Dermis blood vessel endothelial cell (primary cell): ENCODE measurements at regions not wholly inside any gene's neighbourhood (a gene's known extent, or its start where the extent isn't known, plus 50 kb on each side); places are given as distances from the start of the nearest gene placed in this dataset.

ENCODE experiments used
- DNase-seq: peaks from one replicate; pipeline ENCODE4 v3.0.0; 2010

DNA sequence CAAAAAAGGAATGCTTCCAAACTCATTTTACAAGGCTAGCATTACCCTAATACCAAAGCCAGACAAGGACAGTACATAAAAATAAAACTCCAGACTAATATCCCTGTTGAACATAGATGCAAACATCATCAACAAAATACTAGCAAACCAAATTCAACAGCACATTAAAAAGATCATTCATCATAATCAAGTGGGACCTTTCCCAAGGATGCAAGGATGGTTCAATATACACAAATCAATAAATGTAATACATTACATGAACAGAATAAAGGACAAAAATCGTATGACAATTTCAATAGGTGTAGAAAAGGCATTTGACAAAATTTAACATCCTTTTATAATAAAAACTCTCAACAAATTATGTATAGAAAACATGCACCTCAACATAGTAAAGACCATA lies 66.6 kb upstream of the CNR1 start:
- DNase-seq, result no peak

DNA sequence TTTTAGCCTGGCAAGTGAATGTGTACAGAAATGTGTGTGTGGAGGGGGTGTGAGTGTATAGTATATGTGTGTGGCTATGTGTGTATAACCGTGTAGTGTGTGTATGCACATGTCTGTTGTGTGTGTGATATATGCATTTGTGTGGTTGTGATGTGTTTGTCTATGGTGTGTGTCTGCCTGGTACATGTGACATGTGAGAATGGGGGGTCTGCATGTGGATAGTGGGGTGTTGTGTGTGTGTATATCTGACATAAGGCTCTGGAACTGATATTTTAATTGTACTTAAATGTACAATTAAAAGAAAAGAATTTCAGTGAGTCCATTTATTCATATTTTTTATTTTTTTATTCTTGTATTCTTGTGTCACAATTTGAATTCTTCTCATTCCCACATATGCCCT lies 57.2 kb upstream of the CNR1 start:
- no peak for DNase-seq

DNA sequence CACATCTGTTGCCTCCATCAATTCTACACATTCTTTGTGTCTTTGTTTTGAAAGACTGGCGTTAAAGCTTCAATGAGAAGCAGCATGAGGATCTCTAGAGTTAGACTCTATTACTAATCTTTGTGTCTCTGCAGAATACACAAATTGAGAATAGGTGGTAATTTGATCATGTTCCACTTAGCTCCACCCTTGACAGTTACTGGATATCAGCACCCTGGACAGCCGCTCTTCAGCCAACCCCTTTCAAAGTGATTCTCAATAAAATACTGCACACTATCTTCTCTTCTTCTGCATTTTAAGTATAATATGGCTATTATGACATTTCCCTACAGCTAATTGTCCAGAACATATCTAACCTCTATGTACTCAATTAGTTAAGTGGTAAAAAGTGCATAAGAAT lies 54.3 kb upstream of the CNR1 start:
- DNase-seq, result peak; percentile 39

DNA sequence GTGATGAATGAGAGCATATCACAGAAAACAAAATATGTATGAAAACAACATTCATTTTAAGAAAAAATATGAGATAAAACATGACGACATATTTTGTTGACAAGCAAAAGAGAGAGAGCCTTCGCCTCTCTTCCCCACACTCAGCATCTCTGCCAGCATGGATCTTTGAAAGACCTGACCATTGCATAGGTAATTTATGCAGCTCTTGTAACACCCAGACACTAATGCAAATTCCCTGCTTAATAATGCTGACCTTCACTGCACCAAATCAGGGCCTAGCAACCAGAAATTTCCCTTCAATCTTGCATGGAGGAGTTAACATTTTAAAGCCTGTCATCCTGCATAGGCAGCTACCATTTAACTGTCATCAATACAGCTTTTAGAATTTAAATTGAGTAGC lies 50.0 kb upstream of the CNR1 start:
- no peak for DNase-seq
